GM23338 (cell line): ENCODE measurements at regions not wholly inside any gene's neighbourhood (a gene's known extent, or its start where the extent isn't known, plus 50 kb on each side); places are given as distances from the start of the nearest gene placed in this dataset.

Source experiments
- CREB1 ChIP-seq: fragments of 250-450 bp; sonication (Bioruptor Pico); IDR thresholded peaks from 2 replicates; pipeline ENCODE4 v1.5.0; 2020; ENCODE audit warnings: low read depth, mild to moderate bottlenecking, moderate library complexity
- EZH2 ChIP-seq: fragments of 200-600 bp; sonication (generic); IDR thresholded peaks from one replicate; pipeline ENCODE4 v1.8.0; 2017; ENCODE audit warnings: antibody characterized with exemption, mild to moderate bottlenecking, low read depth; ENCODE audit not compliant: unreplicated experiment
- EZH2phosphoT487 ChIP-seq: fragments of 200-600 bp; sonication (generic); IDR thresholded peaks from one replicate; pipeline ENCODE4 v1.8.1; 2018; ENCODE audit warnings: antibody characterized with exemption; ENCODE audit not compliant: unreplicated experiment
- POLR2AphosphoS5 ChIP-seq: IDR thresholded peaks from 2 replicates; pipeline ENCODE4 v1.6.1; 2016; ENCODE audit warnings: antibody characterized with exemption, low read depth
- REST ChIP-seq: IDR thresholded peaks from one replicate; pipeline ENCODE4 v1.6.1; 2018; ENCODE audit warnings: antibody characterized with exemption; ENCODE audit not compliant: unreplicated experiment
- STAT1 ChIP-seq: IDR thresholded peaks from one replicate; pipeline ENCODE4 v1.6.1; 2016; ENCODE audit warnings: antibody characterized with exemption; ENCODE audit not compliant: unreplicated experiment
- TF ChIP-seq, protein P1 (sequence below), 2 experiments: fragments of 200-600 bp in 1 of 2; sonication (generic) in 1 of 2; conservative IDR thresholded peaks; 2 replicates each; pipeline versions ENCODE4 v1.5.1 to v1.6.1; 2016 to 2017; ENCODE audit warnings: antibody characterized with exemption in 2 of 2, low read depth in 2 of 2, mild to moderate bottlenecking in 2 of 2, moderate library complexity in 1 of 2

DNA sequence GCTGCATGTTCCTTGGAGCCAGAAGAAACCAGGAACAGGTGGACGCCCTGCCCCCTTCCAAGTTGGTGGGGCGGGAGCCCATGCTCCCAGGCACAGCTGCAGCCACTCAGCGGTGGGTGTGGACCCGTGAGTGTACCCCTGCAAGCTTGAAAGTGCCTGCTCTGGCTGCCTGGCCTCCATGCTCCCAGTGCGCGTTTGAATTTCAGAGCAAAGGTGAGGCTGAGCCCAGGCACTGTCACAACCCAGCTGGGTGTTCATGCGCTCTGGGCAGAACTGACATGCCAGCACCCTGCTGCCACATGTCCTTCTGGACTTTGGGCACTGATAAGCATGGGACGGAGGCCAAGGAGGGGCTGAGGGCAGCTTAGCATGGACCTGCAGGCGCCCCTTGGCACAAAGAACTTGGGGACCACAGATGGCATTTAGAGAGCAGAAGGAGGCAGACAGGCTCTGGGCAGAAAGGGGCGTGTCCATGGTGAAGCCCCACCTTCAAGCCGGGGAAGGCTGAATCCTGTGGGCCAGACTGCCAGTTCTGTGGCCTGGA lies 402.0 kb upstream of the NRG3 start:
- TF ChIP-seq, protein P1, sequence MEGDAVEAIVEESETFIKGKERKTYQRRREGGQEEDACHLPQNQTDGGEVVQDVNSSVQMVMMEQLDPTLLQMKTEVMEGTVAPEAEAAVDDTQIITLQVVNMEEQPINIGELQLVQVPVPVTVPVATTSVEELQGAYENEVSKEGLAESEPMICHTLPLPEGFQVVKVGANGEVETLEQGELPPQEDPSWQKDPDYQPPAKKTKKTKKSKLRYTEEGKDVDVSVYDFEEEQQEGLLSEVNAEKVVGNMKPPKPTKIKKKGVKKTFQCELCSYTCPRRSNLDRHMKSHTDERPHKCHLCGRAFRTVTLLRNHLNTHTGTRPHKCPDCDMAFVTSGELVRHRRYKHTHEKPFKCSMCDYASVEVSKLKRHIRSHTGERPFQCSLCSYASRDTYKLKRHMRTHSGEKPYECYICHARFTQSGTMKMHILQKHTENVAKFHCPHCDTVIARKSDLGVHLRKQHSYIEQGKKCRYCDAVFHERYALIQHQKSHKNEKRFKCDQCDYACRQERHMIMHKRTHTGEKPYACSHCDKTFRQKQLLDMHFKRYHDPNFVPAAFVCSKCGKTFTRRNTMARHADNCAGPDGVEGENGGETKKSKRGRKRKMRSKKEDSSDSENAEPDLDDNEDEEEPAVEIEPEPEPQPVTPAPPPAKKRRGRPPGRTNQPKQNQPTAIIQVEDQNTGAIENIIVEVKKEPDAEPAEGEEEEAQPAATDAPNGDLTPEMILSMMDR (conservative IDR thresholded peaks at IDR 0.05; ENCODE audit: low read depth in 2 of 2), result no peak
- TF ChIP-seq REST, result no peak
- no peak for TF ChIP-seq POLR2AphosphoS5
- TF ChIP-seq EZH2phosphoT487, result no peak
- no peak for TF ChIP-seq CREB1 (CRISPR knock-in tag)
- TF ChIP-seq STAT1, result no peak
- TF ChIP-seq EZH2, result no peak
